ENCODE measurements at regions not wholly inside any gene's neighbourhood (a gene's known extent, or its start where the extent isn't known, plus 50 kb on each side); places are given as distances from the start of the nearest gene placed in this dataset.

DNA sequence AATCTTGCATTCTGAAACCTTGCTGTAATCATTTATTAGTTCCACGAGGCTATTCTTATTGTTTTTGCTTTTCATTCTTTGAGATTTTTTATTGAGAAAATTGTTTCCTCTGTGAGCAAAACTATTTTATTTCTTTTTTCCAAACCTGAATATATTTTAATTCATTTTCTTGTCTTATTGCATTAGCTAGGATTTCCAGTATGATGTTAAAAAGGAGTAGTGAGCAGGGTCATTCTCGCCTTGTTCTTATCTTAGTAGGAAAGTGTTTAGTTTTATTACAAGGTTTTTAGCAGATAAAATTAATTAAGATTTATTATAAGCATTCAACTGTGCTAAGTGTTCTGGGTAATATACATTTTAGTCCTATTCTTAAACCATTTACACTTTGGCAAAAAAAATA is 214.6 kb upstream of the KLF6 start:
- no peak for DNase-seq

DNA sequence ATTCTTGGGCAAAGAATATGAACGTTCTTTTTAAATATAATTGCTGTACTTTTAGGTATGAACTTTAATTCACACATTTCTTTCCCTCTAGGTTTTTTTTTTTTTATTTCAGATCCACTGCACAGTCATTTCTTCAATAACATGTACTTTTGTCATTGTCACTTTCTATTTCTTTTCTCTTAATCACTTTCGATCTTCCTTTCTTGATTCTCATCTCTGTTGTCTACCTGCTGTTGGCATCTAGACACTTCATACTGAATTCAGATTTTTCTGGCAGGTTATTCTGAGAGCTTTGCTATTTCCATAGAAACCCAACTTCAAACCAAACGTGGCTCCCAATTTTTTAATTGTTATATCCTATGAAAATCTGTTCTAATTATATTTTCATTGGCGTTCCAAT is 211.7 kb upstream of the KLF6 start:
- DNase-seq: no peak

DNA sequence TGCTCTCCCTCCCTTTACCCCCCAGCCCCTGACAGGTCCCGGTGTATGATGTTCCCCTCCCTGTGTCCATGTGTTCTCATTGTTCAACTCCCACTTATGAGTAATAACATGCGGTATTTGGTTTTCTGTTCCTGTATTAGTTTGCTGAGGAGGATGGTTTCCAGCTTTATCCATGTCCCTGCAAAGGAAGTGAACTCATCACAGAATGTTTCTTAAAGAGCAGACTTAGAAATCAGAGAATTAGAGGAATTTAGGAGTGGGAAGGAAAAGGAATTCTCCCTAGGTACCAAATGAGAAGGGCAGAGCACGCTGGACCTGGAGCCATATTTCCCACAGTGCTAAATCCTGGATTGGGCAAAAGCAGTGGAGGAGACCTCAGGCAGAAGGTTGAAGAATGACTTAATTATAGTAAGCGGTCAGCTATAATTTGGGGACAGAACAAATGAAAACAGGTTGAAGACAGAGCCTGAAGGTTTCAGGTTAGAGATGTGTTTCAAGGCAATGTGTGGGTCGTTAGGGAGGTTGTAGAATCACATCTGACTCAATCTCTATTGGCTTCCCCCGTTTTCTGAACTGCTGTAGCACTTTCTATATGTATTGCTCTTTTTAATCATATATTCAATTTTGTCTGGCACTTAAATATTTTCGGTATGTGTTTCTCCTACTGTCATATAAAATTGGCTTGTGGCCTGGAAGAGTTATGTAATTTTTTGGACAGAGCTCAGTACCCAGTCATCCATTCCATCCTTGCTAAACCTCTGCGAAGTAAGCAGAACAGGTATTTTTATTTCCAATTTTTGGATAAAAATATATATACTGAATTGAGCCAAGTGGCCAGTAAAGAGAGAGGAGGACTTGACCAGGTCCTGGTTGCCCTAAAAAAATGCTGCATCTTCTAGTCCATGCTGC is 210.5 kb upstream of the KLF6 start:
- DNase-seq: no peak

DNA sequence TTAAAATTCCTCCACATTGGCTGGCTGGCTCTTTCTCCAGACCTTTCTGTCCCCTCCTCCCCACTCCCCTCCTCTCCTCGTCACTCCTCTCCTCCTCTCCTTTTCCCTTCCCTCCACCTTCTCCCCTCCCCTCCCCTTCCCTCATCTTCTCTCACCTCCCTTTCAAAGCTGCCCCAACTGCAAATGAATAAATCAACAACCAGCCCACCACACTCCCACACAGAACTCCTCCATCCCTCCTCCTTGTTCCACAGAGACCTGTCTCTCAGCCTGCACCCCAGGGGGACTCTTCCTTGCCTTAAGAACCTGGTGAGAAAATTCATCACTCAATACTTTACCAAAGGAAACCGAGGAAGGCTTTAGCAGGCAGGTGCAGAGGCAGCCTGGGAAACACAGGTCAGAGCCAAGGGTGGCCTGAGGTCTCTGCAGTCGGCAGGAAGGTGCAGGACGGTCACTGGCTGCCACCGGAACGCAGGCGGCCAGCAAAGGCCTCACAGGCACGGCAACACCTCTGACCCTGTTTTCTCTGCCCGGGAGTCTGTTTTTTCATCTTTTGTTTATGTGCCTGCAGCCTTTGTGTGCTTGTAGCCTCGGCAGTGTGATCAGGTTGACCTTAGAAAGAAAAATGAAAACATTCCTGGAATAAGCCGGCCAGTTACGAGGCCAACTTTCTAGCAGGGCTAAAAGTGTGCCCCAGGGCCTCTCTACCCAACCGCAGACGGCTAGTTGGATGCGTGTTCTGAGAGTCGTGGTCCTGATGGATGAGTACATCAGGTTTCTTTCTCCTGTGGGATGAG is 207.6 kb upstream of the KLF6 start:
- DNase-seq: no peak

DNA sequence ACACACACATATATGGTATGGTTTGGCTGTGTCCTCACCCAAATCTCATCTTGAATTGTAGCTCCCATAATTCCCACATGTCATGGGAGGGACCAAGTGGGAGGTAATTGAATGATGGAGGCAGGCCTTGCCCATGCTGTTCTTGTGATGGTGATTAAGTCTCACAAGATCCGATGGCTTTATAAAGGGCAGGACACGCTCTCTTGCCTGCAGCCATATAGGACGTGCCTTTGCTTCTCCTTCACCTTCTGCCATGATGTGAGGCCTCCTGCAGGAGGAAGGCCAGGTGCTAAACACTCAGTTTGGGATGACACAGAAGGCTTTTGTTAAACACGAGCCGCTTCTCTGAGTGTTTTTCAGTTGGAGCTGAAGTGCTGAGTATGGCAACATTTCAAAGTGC is 205.3 kb upstream of the KLF6 start:
- no peak for DNase-seq

DNA sequence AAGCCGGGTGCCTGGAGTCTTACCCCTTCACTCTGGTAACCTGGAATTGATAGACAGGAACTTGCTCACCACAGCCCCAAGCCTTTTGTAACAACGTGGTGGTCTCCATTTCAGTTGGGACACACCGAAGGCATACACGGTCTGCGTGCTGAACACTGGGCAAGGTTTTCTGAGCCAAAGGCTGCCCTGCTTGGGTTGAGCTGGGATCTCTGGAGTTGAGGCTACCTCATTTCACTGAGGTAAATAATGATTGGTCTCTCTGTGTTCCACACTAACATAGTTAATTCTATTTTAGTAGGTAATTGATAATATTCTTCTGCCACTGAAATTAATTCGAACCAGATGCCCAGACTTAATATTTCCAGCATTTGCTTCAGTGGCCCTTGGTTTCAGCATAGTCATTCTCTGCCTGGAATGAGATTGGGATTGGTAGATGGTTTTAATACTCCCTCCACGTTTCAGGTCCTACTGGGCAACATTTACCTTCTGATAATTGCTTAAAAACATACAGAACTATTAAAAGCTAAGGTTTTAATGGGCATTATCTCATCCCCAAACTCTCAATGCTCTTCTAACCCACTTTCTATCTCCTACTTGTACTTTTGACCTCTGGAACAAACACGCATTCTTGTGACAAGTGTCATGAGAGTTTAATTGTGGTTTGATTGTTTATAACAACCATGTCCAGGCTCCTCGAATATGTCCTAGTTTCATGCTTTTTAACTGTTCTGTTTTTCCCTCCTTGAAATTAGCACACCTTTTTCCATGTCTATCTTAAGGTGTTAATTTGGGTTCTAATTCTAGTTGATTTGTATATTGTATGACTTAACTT is 202.3 kb upstream of the KLF6 start:
- no peak for DNase-seq

DNA sequence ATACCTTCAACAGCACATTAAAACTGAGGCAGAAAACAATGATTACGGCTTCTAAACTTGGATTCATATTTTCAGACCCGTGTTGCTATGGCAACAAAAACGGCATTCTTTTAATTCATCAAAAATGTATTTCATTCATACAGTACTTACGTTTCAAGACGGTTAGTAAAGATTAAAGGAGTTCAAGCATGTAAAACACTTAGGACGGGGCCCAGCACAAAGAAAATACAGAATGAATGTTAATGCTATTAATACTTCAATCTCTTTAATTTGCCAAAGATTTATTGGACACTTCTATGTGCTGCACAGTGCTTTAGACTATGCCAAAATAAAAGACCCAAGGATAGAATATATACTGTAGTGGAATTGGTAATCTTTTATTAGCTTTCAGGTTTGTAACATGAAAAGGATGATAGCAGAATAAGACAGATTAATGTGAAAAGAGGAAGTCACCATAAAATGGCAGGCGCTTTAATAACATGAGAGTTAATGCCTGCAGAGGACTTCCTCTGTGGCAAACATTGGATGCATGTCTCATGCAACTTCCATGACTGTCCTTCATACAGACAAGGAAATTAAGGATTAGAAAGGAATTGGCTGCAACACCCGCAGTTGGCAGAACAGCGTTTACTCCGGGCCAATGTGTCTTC is 201.6 kb upstream of the KLF6 start:
- no peak for DNase-seq

DNA sequence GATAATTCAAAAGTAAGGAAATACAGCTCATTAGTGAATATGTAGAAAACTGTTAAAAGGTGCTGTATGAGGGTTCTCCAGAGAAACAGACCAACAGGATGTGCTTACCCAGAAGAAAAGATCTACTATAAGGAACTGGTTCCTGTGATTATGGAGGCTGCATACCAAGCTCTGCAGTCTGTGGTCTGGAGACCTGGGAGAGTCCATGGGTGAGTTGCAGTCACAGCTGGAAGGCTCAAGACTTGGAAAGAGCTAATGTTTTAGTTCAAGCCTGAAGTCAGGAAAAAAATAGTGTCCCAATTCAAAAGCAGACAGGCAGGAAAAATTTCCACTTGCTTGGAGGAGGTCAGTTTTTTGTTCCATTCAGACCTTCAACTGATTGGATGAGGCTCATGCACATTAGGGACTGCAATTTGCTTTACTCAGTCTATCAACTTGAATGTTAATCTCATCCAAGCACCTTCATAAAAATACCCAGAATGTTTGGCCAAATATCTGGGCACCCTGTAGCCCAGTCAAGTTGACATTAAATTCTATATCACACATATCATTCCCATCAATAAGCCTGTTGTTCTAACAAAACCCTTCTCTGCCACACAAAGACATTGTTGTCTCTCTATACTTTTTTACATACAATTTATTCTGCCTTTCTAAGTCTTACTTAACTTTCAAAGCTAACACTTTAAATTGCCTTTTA is 197.9 kb upstream of the KLF6 start:
- no peak for DNase-seq

DNA sequence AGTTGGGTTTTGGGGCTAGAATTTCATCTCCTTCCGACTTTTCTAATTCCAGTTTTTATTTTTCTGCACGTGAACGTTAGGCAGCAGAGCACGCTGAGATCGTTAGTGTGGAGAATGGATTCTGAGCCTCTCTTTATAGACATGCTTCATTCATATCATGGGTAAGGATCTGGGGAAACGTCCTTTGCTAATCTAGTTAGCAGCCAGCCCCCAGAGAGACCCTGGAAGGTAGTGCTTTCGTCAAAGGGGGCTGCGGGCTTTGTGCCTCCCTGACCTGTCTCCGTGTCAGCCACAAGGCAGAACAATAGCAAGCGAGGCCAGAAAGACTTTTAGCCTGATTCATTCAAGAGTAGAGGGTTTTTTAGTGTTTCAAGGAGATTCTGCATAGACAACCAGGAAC is 196.3 kb upstream of the KLF6 start:
- no peak for DNase-seq

DNA sequence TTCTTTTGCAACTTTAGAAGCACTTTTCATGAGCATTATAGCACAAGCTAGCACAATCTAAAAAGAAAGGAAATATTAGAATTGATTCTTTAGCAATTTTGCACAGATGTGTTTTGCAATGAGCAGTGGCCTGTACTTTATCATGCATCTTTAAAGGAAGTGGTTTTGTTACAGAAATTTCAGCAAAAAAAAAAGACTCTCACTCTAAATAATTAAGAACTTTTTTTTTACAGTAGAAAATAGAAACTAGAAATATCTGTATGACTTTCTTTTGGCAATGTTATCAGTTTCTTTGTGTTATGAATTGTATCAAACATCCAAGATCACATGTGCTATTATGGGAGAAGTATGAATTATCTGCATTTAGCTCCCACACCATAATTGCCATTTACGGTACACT is 195.7 kb upstream of the KLF6 start:
- no peak for DNase-seq

DNA sequence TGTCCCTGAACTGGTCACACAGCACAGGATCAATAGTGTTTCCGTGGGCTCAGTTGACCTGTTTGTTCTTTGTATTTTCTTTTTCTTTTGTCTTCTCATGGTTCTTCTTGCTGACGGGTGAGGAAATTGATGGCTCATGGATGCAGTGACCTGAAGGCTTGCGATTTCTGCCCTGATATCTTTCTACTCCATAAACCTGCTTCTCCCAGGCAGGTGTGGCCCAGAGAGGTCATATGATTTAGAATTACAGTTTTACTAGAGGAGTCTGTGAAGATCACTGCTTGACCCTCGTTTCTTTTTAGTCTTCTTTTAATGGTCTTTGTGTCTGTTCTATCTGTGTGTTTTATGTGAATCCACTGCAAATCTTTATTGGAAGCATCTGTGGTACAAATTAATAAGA is 195.1 kb upstream of the KLF6 start:
- no peak for DNase-seq

DNA sequence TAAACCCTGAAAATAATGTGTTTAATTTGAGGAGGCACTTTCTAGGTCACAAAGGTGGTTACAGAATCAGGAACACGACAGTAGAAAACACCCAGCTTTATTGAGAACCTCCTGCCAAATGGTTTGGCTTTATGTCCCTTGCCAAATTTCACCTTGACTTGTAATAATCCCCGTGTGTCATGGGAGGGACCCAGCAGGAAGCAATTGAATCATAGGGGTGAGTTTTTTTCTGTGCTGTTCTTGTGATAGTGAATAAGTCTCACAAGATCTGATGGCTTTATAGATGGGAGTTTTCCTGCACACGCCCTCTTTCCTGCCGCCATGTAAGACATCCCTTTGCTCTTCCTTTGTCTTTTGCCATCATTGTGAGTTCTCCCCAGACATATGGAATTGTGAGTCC is 193.8 kb upstream of the KLF6 start:
- DNase-seq: peak in 1 of 2 donors; percentile 26

DNA sequence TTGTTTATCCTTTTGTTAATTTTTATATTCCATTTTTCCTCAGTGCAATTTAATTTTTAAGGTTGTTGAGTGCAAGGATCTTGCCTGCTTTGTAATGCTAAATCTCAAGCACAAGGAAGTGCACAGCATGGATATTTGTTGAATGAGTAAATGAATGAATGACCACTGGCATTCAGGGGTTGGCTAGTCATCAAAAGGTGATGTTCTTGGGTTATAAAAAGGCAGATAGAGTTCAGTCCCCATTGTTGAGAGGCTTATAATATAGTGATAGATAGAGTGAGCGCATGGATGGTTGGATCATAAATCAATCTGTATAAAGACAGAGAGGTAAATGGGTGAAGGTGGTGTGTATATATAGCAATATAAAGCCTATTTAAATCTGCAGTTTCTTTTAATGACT is 193.2 kb upstream of the KLF6 start:
- no peak for DNase-seq

DNA sequence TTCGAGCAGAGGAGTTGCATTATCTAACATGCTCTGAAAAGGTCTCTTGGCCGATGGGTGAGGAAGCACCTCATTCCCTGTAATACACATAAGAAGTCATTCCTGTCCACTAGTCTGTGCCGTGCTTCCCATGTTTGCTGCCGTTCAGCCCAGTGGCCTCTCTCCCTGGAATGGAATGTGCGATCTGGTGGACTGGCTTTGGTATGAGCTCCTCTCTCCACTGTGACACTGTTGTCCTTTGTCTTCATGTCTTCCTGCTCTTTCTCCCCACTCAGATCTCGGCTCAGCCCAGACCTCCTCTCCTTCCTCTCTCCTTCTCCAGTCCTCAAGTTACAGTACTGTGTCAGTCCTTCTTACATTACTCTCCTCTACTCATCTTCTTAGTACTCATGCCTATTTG is 192.8 kb upstream of the KLF6 start:
- no peak for DNase-seq

DNA sequence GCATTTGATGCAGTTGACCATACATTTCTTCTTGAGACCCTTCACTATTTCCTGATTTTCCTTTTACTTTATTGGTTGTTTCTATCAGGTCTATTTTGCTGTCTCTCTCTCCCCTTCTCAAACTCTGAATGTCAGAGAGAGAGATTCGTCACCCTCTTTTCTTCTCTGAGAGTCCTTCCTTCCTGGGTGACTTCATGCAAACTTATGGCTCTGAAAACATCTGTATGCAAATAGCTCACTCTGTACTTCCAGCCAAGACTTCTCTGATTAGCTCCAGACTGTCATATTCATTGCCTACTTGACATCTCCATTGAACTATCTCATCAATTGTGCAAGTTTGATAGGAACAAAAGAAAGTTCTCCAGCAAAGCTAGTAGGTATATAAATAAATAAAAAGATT is 191.7 kb upstream of the KLF6 start:
- DNase-seq: peak in 1 of 2 donors; percentile 22

DNA sequence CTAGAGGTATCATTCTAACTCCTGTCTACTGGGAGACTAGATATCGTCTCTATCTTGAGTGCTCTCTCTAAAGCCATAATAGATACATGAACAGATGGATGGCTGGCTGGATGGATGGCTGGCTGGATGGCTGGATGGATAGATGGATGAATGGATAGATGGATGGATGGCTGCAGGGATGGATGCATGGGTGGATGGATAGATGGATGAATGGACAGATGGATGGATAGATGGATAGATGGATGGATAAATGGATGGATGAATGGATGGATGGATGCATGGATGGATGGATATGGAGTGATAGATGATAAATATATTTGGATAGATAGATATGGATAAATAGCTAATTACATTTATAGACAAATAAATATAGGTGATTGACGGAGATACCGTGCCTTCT is 191.2 kb upstream of the KLF6 start:
- DNase-seq: no peak

DNA sequence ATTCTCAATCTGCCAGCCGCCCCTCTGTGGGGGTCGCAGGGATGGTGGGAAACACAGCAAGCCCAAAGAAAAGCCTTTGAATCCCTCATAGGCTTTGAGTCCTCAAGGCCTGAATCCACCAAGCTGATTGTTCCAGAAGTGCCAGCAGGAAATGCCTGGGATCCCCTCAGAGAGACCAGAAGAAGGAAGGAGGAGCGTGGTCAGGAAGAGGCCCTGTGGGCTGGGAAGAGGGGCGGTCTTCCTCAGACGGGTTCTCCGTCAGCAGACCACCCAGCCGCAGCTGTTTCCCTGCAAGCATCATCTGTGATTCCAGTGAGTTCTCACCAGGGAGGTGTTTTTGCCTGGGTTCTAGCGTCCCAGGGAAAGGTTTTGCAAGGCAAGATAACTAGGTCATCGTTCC is 190.0 kb upstream of the KLF6 start:
- DNase-seq: no peak

DNA sequence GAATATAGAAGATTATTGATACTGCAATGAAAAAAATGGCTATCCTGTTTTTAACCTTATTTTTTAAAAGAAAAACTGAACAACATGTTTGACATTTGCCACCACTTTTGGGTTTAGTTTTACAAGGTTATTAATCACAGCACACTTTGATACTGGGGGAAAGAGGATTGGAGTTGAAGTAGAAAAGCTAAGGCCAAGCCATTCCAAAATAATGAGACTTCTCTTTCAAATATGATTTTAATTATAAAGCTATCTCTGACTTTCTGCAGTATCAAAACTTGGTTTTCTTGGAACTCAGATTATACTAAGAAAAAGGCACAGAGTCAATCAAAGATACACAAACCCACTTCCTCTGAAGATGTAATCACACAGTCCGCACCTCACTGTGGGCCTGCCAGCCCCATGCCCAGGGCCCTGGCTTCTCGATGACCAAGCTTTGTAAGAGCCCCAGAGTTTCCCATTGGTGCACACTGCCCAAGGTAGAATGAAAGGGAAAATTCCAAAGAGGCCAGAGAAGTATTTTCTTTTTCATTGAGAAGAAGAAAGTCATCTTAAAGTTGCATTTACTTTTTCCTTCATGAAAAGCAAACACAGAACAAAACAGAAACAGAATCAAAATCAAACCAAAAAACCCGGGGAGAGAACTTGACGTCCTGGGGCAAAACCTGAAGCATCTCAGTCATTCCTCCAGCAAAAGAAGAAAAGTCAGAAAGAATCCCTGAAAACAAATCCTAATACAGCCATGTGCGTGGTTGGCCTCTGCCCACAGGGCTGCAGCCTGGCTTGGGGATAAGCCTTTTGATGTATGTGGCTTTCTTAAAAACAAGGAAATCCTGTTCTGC is 187.7 kb upstream of the KLF6 start:
- DNase-seq: peak; percentile 22 to 35

DNA sequence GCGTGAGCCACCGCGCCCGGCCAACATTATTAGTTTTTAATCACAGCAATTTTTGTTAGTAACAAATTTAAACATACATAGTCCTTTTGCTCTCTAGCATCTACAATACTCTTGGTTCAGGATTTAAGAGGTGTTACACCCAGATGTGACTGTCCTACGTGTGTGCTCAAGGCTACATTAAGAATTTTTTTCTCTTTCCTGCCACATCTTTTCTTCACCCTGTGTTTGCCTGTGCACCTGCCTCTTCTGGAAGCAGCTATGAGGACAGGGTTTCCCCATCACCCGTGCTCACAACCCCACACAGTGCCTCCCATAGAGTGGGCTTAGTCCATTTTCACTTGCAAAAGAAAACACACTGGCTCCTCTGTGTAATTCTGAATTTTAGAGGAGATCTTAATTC is 186.7 kb upstream of the KLF6 start:
- DNase-seq: no peak

DNA sequence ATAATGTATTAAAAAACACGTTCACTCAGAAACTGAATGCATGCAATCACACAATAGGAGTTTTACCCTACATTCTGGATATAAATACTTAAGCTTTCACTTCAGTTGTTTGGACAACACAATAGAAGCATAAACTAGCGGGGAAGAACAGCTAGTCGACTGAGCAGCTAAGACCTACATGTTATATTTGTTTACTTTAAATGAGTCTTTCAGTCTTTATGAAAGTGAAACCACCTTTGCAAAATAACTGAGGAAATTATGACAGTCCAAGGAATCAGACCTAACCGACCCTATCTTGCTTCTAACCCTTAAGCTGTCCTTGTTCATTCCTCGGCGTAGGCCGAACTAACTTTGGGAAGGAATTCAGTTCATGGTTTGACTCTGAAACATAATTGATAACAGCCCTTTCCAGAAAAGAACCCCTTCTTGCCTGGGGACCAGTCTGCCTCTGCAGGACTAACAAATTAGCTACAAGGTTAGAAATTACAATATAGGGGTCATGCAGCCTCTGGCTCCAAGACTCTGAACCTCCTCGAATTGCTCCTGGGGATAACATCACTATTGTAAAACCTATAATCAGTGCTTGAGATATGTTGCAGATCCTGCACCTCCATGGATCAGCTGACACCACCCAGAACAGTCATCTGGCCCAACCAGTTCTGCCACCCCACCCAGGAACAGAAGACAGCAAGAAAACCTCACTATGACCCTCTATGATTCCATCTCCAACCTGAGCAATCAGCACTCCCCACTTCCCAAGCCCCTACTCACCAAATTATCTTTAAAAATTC is 185.1 kb upstream of the KLF6 start:
- DNase-seq: no peak
